Karpas-422 (cell line): ENCODE measurements at regions not wholly inside any gene's neighbourhood (a gene's known extent, or its start where the extent isn't known, plus 50 kb on each side); places are given as distances from the start of the nearest gene placed in this dataset.

ENCODE experiments used
- DNase-seq: peaks from one replicate; pipeline ENCODE4 v3.0.0-alpha.2; 2015
- H2AFZ ChIP-seq: fragments of 200-600 bp; sonication (generic); 2 replicates; pipeline ENCODE4 v1.6.1; 2014; ENCODE audit warnings: antibody characterized with exemption, low read length, mixed read lengths
- H3K27ac ChIP-seq: fragments of 200-600 bp; sonication (generic); 2 replicates; pipeline ENCODE4 v1.5.1; 2014; ENCODE audit warnings: mild to moderate bottlenecking, low read length, moderate library complexity
- H3K27me3 ChIP-seq: fragments of 200-600 bp; sonication (generic); 2 replicates; pipeline ENCODE4 v1.6.1; 2014; ENCODE audit warnings: low read length, mixed read lengths
- H3K36me3 ChIP-seq: fragments of 200-600 bp; sonication (generic); 2 replicates; pipeline ENCODE4 v1.6.1; 2014; ENCODE audit warnings: low read length, mixed read lengths; ENCODE audit not compliant: insufficient read depth
- H3K4me1 ChIP-seq: fragments of 200-600 bp; sonication (generic); 2 replicates; pipeline ENCODE4 v1.6.1; 2014; ENCODE audit warnings: mild to moderate bottlenecking, low read length, mixed read lengths
- H3K4me2 ChIP-seq: fragments of 200-600 bp; sonication (generic); 2 replicates; pipeline ENCODE4 v1.6.1; 2014; ENCODE audit warnings: low read length, low read depth, mild to moderate bottlenecking; ENCODE audit not compliant: poor library complexity, severe bottlenecking
- H3K4me3 ChIP-seq: fragments of 200-600 bp; sonication (generic); 2 replicates; pipeline ENCODE4 v1.5.1; 2014; ENCODE audit warnings: mild to moderate bottlenecking, antibody characterized with exemption, low read length, mixed read lengths
- H3K79me2 ChIP-seq: fragments of 200-600 bp; sonication (generic); 2 replicates; pipeline ENCODE4 v1.6.1; 2014; ENCODE audit warnings: mild to moderate bottlenecking, low read length, mixed read lengths
- H3K9ac ChIP-seq: fragments of 200-600 bp; sonication (generic); 2 replicates; pipeline ENCODE4 v1.6.0; 2014; ENCODE audit warnings: low read length
- H3K9me2 ChIP-seq: fragments of 200-600 bp; sonication (generic), shearing (Covaris generic); replicated peaks from 2 replicates; pipeline ENCODE4 v1.6.0; 2014; ENCODE audit warnings: mild to moderate bottlenecking, low read length, moderate library complexity; ENCODE audit not compliant: insufficient read depth
- H3K9me3 ChIP-seq: fragments of 300-700, 200-600 bp; sonication (generic); 2 replicates; pipeline ENCODE4 v1.6.1; 2014; ENCODE audit warnings: low read length, mixed read lengths
- H4K20me1 ChIP-seq: fragments of 200-600 bp; sonication (generic); 2 replicates; pipeline ENCODE4 v1.6.1; 2014; ENCODE audit warnings: mild to moderate bottlenecking, antibody characterized with exemption, low read length, low read depth; ENCODE audit not compliant: insufficient read depth

DNA sequence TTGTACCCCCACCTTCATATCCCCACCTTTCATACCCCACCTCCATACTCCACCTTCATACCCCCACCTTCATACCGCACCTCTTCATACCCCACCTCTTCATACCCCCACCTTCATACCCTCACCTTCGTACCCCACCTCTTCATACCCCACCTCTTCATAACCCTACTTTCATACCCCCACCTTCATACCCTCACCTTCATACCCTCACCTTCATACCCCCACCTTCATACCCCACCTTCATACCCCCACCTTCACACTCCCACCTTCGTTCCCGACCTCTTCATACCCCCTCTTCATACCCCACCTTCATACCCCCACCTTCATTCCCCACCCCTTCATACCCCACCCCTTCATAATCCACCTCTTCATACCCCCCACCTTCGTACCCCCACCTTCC lies 92.9 kb upstream of the NAA20 start:
- H3K4me1 ChIP-seq: no peaks in the 10 kb centered on the region
- no peak overlapping the region for H2AFZ ChIP-seq
- no peak overlapping the region for H3K27ac ChIP-seq
- H4K20me1 ChIP-seq: no peaks in the 10 kb centered on the region
- H3K79me2 ChIP-seq: no peaks in the 10 kb centered on the region
- H3K4me3 ChIP-seq: no peak overlapping the region
- no peaks in the 10 kb centered on the region for H3K9me2 ChIP-seq
- H3K4me2 ChIP-seq: no peak overlapping the region
- no peaks in the 10 kb centered on the region for H3K36me3 ChIP-seq
- H3K9me3 ChIP-seq: no peaks in the 10 kb centered on the region
- no peak overlapping the region for H3K9ac ChIP-seq
- H3K27me3 ChIP-seq: no peaks in the 10 kb centered on the region
- no peak for DNase-seq

- no peak overlapping the region for H3K4me2 ChIP-seq
- H2AFZ ChIP-seq: no peak overlapping the region
- H3K27me3 ChIP-seq: no peaks in the 10 kb centered on the region
- H3K9ac ChIP-seq: no peak overlapping the region
- H3K79me2 ChIP-seq: no peaks in the 10 kb centered on the region
- no peak for DNase-seq
- no peaks in the 10 kb centered on the region for H4K20me1 ChIP-seq
- no peak overlapping the region for H3K27ac ChIP-seq
- no peak overlapping the region for H3K4me3 ChIP-seq
- no peaks in the 10 kb centered on the region for H3K4me1 ChIP-seq
- H3K9me2 ChIP-seq: no peaks in the 10 kb centered on the region
- no peaks in the 10 kb centered on the region for H3K36me3 ChIP-seq
- no peaks in the 10 kb centered on the region for H3K9me3 ChIP-seq
Observed at GRCh38 chr20:19926591-19926990, 90.6 kb upstream of the NAA20 start.

DNA sequence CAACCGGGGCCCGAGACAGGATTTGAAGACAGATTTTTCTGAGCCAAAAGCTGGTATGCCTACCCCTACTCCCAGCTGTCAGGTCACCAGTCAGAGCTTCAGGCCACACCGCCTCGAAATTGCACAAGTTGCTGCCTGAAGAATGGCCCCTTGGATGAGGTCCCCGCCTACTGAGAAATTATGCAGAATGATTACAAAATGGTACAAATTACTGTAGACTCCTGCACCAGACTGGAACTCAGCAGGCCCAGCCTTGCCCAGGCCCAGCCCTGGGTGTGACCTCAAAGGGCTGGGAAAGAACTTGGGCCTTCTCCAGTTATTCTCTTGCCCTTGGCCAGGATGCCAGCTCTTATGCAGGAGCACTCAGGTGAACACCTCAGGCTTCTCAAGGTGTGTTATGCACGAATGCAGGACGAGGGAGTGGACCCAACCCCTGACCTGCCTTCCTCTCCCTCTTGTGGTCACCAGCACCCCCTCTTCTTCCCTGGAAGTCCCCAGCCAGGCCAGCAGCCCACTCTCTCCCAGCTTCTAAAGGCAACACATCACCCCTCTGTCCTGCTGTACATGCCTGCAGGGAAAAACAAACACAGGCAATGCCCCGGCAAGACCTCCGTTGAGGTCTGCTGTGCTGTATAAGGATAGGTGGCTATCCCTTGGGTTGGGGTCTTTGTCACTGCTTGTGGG lies 88.7 kb upstream of the NAA20 start:
- Histone ChIP-seq H3K4me3 (no peak overlapping the region), H3K4me2 (no peak overlapping the region), H2AFZ (no peak overlapping the region), H4K20me1 (no peaks in the 10 kb centered on the region), H3K36me3 (no peaks in the 10 kb centered on the region), H3K9ac (no peak overlapping the region), H3K79me2 (no peaks in the 10 kb centered on the region), H3K9me2 (no peaks in the 10 kb centered on the region), H3K4me1 (no peaks in the 10 kb centered on the region), H3K27ac (no peak overlapping the region), H3K27me3 (no peaks in the 10 kb centered on the region), H3K9me3 (no peaks in the 10 kb centered on the region)
- no peak for DNase-seq

DNA sequence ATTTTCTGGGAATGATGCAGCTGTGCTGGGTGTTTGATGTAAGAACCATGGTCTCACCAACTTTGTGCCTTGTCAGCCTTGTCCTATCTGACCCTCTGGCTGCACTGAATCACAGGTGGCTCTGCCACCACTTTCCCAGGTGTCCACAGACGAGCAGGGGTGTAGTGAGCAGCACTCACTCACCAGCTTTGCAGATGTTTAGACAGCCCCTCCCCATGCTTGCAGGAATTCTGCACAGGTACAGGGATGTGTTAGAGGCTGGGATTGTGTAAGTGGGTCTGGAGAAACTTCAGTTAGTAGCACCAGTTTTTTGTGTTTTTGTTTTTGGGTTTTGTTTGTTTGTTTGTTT lies 88.2 kb upstream of the NAA20 start:
- H3K4me3 ChIP-seq: no peak overlapping the region
- H3K9ac ChIP-seq: no peak overlapping the region
- no peaks in the 10 kb centered on the region for H3K79me2 ChIP-seq
- H3K36me3 ChIP-seq: no peaks in the 10 kb centered on the region
- H4K20me1 ChIP-seq: no peaks in the 10 kb centered on the region
- H3K4me2 ChIP-seq: no peak overlapping the region
- no peaks in the 10 kb centered on the region for H3K9me2 ChIP-seq
- H3K27ac ChIP-seq: no peak overlapping the region
- H3K9me3 ChIP-seq: no peaks in the 10 kb centered on the region
- no peak overlapping the region for H2AFZ ChIP-seq
- H3K27me3 ChIP-seq: no peaks in the 10 kb centered on the region
- no peaks in the 10 kb centered on the region; the same call in 1 of the 2 replicates for H3K4me1 ChIP-seq
- no peak for DNase-seq

DNA sequence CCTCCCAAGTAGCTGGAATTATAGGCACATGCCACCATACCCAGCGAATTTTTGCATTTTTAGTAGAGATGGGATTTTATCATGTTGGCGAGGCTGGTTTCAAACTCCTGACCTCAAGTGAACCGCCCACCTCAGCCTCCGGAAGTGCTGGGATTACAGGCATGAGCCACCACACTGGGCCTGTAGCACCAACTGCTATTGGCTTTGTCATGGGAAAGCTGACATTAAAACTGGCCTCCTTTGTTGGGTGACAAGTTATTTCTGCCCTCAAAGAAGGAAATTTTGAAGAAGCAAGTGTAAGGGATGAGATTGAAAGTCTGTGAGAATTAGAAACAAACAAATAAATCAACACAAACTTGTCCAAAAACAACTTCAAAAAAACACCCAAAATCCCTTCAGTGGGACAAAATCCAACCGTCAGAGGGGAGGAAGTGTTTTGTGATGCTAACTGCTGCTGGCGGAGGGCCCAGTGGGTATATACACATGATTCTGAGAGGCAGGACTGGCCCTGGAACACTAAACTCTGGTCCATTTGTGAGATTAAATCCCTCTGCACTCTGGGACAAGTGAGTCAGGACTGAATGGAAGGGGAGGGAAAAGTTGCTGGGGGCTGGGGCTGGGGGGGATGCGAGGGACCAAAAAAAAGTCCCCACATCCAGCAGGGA lies 87.5 kb upstream of the NAA20 start:
- H2AFZ ChIP-seq: no peak overlapping the region
- no peak overlapping the region for H3K27ac ChIP-seq
- no peak overlapping the region for H3K4me2 ChIP-seq
- H3K4me3 ChIP-seq: no peak overlapping the region
- peaks cover 6% of the 10 kb centered on the region for H3K4me1 ChIP-seq
- H4K20me1 ChIP-seq: no peaks in the 10 kb centered on the region
- no peaks in the 10 kb centered on the region for H3K36me3 ChIP-seq
- no peak for DNase-seq
- H3K9ac ChIP-seq: no peak overlapping the region
- H3K9me3 ChIP-seq: no peaks in the 10 kb centered on the region
- no peaks in the 10 kb centered on the region for H3K9me2 ChIP-seq
- H3K79me2 ChIP-seq: no peaks in the 10 kb centered on the region
- H3K27me3 ChIP-seq: no peaks in the 10 kb centered on the region

DNA sequence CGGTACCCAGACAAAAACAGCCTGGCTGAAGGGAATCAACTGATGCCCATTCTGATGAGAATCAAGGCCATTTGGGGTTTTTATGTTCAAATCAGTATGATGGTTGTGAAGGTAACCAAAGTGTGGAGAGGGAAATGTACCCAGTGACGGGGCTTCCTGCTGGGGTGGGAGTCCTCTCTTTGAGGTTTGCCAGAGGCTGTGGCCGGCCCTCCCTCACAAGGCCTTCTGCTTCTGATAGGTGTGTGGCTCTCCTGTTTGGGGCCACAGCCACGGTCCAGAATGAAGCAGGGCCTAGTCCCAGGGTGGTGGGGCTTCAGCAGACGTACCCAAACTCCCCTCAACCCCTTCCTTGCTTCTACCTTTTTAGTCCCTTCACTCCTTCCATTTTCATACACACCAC lies 86.7 kb upstream of the NAA20 start:
- Histone ChIP-seq H3K79me2 (no peaks in the 10 kb centered on the region), H3K9me3 (no peaks in the 10 kb centered on the region), H3K4me1 (peaks cover 14% of the 10 kb centered on the region), H3K36me3 (no peaks in the 10 kb centered on the region), H3K9me2 (no peaks in the 10 kb centered on the region), H2AFZ (no peak overlapping the region), H3K27ac (no peak overlapping the region), H3K9ac (no peak overlapping the region), H4K20me1 (no peaks in the 10 kb centered on the region), H3K4me2 (no peak overlapping the region), H3K27me3 (no peaks in the 10 kb centered on the region), H3K4me3 (no peak overlapping the region)
- DNase-seq: no peak

- DNase-seq: no peak
- no peaks in the 10 kb centered on the region for H4K20me1 ChIP-seq
- H3K4me3 ChIP-seq: no peak overlapping the region
- H3K27me3 ChIP-seq: no peaks in the 10 kb centered on the region
- H3K36me3 ChIP-seq: no peaks in the 10 kb centered on the region
- H3K27ac ChIP-seq: no peak overlapping the region
- no peaks in the 10 kb centered on the region for H3K9me2 ChIP-seq
- H2AFZ ChIP-seq: no peak overlapping the region
- H3K79me2 ChIP-seq: no peaks in the 10 kb centered on the region
- H3K4me1 ChIP-seq: peaks cover 26% of the 10 kb centered on the region
- H3K9me3 ChIP-seq: no peaks in the 10 kb centered on the region
- H3K9ac ChIP-seq: no peak overlapping the region
- no peak overlapping the region for H3K4me2 ChIP-seq
Observed at GRCh38 chr20:19932170-19932667, 84.9 kb upstream of the NAA20 start.

DNA sequence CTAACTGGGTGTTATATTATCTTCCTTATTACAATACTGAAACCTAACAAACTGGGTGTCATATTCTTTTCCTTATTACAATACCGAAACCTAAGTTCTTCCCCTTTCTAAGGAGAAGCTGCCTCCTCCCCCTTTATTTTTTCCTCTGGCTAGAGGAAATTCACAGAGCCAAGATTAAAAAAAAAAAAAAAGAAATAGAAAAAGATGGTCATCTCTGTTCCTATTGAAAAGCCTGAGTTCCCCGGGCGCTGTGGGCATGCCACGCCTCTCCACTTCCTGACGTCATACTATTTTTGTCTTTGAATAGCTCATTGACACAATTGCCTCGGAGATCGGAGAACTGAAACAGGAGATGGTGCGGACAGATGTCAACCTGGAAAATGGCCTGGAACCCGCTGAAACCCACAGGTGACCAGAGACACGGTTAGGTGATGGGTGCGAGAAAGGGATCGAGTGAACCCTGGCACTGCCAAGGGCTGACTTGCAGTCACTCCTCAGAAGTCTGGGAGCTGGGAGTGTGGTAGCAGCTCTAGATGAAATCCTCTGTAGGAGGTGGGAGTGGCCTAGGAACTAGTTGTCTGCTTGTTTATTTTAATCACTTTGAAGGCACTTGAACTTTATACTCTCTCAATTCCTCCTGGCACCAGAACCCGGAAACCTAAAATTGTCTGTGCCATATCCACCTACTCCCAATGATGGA lies 82.2 kb upstream of the NAA20 start:
- Histone ChIP-seq H3K9me3 (no peaks in the 10 kb centered on the region), H3K4me3 (peak overlapping the region; percentile 52), H4K20me1 (no peaks in the 10 kb centered on the region), H3K27me3 (no peaks in the 10 kb centered on the region), H3K4me2 (peak overlapping the region; percentile 60), H3K9ac (peak overlapping the region; percentile 41), H3K27ac (no peak overlapping the region), H3K36me3 (no peaks in the 10 kb centered on the region), H3K9me2 (no peaks in the 10 kb centered on the region), H3K4me1 (peaks cover 33% of the 10 kb centered on the region), H2AFZ (peak overlapping the region; percentile 36), H3K79me2 (no peaks in the 10 kb centered on the region)
- DNase-seq: peak; percentile 78
